ENCODE measurements at regions not wholly inside any gene's neighbourhood (a gene's known extent, or its start where the extent isn't known, plus 50 kb on each side); places are given as distances from the start of the nearest gene placed in this dataset.

DNA sequence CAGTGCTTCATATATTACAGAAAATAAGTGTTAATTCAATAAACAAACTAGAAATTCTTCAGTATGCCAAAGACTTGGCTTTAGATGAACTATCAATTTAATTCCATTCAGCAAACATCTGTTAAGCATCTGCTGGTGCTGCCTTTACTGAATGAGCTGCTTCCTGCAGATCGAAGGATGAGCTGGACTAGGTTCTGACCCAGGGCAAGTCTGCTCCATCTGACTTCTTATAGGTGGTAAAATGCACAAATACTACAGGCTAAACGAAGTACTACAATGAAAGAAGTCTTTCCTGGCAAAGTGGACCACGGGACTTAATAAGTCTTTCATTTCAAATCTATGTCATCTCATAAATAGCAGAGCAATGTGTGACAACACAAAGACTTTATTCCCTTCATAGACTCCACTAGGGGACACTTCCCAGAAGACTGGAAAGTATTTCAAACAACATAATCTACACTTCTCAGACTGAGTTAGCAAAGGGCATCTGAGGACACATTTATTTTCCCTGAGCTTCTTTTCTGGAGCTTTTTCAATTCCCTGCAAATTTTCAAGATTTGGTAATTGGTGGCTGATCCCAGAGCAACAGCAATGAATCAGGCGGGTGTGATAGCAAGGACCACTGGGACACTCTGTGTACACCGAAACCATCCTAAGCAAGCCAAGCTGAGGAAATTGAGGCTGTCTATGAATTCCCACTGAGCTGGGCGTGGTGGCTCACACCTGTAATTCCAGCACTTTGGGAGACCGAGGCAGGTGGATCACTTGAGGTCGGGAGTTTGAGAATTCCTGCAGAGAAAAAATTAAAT, 108.9 kb upstream of the FRMD4A start:
- TF ChIP-seq ZFP30 (CRISPR knock-in tag; IDR thresholded peaks at IDR 0.05) (no peak), PPARA (CRISPR knock-in tag; IDR thresholded peaks at IDR 0.05; ENCODE audit: borderline replicate concordance) (no peak), TOX (CRISPR knock-in tag; IDR thresholded peaks at IDR 0.05; ENCODE audit: borderline replicate concordance) (no peak), CSDC2 (CRISPR knock-in tag; IDR thresholded peaks at IDR 0.05) (no peak)
- ATAC-seq, result no peak

DNA sequence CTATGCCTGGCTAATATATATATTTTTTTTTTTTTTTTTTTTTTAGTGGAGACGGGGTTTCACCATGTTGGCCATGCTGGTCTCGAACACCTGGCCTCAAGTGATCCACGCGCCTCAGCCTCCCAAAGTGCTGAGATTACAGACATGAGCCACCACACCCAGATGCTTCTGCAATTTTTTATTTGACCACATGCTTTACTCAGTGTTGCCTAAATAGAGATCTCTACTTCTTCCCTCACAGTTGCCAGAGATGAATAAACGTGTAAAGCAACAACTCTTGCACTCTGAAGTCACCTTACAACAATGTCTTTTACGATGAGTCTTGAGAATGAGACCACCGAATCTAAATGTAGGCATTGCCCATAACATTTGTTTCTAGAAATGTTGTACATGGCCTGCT, 107.9 kb upstream of the FRMD4A start:
- TF ChIP-seq, protein P1, sequence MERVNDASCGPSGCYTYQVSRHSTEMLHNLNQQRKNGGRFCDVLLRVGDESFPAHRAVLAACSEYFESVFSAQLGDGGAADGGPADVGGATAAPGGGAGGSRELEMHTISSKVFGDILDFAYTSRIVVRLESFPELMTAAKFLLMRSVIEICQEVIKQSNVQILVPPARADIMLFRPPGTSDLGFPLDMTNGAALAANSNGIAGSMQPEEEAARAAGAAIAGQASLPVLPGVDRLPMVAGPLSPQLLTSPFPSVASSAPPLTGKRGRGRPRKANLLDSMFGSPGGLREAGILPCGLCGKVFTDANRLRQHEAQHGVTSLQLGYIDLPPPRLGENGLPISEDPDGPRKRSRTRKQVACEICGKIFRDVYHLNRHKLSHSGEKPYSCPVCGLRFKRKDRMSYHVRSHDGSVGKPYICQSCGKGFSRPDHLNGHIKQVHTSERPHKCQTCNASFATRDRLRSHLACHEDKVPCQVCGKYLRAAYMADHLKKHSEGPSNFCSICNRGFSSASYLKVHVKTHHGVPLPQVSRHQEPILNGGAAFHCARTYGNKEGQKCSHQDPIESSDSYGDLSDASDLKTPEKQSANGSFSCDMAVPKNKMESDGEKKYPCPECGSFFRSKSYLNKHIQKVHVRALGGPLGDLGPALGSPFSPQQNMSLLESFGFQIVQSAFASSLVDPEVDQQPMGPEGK (CRISPR knock-in tag; IDR thresholded peaks at IDR 0.05; ENCODE audit: borderline replicate concordance), result no peak
- no peak for TF ChIP-seq ZFP3 (CRISPR knock-in tag; IDR thresholded peaks at IDR 0.05)
- no peak for TF ChIP-seq CSDC2 (CRISPR knock-in tag; IDR thresholded peaks at IDR 0.05)
- TF ChIP-seq ZC3H10 (CRISPR knock-in tag; IDR thresholded peaks at IDR 0.05), result no peak
- TF ChIP-seq OSR1 (CRISPR knock-in tag; IDR thresholded peaks at IDR 0.05), result no peak
- TF ChIP-seq TOX (CRISPR knock-in tag; IDR thresholded peaks at IDR 0.05; ENCODE audit: borderline replicate concordance), result no peak
- no peak for TF ChIP-seq PPARA (CRISPR knock-in tag; IDR thresholded peaks at IDR 0.05; ENCODE audit: borderline replicate concordance)
- no peak for TF ChIP-seq BACH2 (CRISPR knock-in tag; IDR thresholded peaks at IDR 0.05; ENCODE audit: borderline replicate concordance)
- no peak for TF ChIP-seq GLIS3 (CRISPR knock-in tag; IDR thresholded peaks at IDR 0.05)
- no peak for TF ChIP-seq ZNF8 (CRISPR knock-in tag; IDR thresholded peaks at IDR 0.05)
- no peak for TF ChIP-seq SNAI2 (CRISPR knock-in tag; IDR thresholded peaks at IDR 0.05)
- TF ChIP-seq, protein P2, sequence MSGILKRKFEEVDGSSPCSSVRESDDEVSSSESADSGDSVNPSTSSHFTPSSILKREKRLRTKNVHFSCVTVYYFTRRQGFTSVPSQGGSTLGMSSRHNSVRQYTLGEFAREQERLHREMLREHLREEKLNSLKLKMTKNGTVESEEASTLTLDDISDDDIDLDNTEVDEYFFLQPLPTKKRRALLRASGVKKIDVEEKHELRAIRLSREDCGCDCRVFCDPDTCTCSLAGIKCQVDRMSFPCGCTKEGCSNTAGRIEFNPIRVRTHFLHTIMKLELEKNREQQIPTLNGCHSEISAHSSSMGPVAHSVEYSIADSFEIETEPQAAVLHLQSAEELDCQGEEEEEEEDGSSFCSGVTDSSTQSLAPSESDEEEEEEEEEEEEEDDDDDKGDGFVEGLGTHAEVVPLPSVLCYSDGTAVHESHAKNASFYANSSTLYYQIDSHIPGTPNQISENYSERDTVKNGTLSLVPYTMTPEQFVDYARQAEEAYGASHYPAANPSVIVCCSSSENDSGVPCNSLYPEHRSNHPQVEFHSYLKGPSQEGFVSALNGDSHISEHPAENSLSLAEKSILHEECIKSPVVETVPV (CRISPR knock-in tag; IDR thresholded peaks at IDR 0.05), result no peak

DNA sequence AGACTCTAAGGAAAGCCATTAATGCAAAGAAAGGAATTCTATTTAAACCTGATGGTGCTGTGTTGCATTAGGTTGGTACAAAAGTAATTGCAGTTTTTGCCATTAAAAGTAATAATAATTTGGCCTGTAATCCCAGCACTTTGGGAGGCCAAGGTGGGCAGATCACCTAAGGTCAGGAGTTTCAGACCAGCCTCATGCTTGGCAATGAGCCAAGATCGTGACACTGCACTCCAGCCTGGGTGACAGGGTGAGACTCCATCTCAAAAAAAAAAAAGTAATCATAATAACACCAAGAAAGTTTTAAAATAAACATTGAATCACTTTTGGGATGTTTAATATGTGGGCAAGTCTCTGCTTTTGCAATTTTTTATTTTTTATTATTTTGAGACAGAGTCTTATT, 107.3 kb upstream of the FRMD4A start:
- TF ChIP-seq TCF4 (CRISPR knock-in tag; IDR thresholded peaks at IDR 0.05; ENCODE audit: borderline replicate concordance), result no peak
- TF ChIP-seq OSR1 (CRISPR knock-in tag; IDR thresholded peaks at IDR 0.05), result no peak
- TF ChIP-seq, protein P3, sequence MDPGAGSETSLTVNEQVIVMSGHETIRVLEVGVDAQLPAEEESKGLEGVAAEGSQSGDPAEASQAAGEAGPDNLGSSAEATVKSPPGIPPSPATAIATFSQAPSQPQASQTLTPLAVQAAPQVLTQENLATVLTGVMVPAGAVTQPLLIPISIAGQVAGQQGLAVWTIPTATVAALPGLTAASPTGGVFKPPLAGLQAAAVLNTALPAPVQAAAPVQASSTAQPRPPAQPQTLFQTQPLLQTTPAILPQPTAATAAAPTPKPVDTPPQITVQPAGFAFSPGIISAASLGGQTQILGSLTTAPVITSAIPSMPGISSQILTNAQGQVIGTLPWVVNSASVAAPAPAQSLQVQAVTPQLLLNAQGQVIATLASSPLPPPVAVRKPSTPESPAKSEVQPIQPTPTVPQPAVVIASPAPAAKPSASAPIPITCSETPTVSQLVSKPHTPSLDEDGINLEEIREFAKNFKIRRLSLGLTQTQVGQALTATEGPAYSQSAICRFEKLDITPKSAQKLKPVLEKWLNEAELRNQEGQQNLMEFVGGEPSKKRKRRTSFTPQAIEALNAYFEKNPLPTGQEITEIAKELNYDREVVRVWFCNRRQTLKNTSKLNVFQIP (CRISPR knock-in tag; IDR thresholded peaks at IDR 0.05; ENCODE audit: borderline replicate concordance, low read depth), result no peak
- TF ChIP-seq ESRRG (CRISPR knock-in tag; IDR thresholded peaks at IDR 0.05), result no peak
- no peak for TF ChIP-seq SNAI2 (CRISPR knock-in tag; IDR thresholded peaks at IDR 0.05)
- no peak for TF ChIP-seq GLIS3 (CRISPR knock-in tag; IDR thresholded peaks at IDR 0.05)
- no peak for TF ChIP-seq ZNF565 (CRISPR knock-in tag; conservative IDR thresholded peaks at IDR 0.05; ENCODE audit: low read depth)
- no peak for TF ChIP-seq ZFP30 (CRISPR knock-in tag; IDR thresholded peaks at IDR 0.05)
- TF ChIP-seq CSDC2 (CRISPR knock-in tag; IDR thresholded peaks at IDR 0.05), result no peak
- no peak for TF ChIP-seq RARB (CRISPR knock-in tag; IDR thresholded peaks at IDR 0.05)
- TF ChIP-seq, protein P2 (CRISPR knock-in tag; IDR thresholded peaks at IDR 0.05), result no peak
- TF ChIP-seq ZNF70 (CRISPR knock-in tag; IDR thresholded peaks at IDR 0.05), result no peak
- no peak for TF ChIP-seq ARNTL (CRISPR knock-in tag; IDR thresholded peaks at IDR 0.05; ENCODE audit: borderline replicate concordance, low read depth)
- ATAC-seq, result no peak

More for the DNA sequence above, 107.9 kb upstream of the FRMD4A start:
- ATAC-seq, result no peak

DNA sequence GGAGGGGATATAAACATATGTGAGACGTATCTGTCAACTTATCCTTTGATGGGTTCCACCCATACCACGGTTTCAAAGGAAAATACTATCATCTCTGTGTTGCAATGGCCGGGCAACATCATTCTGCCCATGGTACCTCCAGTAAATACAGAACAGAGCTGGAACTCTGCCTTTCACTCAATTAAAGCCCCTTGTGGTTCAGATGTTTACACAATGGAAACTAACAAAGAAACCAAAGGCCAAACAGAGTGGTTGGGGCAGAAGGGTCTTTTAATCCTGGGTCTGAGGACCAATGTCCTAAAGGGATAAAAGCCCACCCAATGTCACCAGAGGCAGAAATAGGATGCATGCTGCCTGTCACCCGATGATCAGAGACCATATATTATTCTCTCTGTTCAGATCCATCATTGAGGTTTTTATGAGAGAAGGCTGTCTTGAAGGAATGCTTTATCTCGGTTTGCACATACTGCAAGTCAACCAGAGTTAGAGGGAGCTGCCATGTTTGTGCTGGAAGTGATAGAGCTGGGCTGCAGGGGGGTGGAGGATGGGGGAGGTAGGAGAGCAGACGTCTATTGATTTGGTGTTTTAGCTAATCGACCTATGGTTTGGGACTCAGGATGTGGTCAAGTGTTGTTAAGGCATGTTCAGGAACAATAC, 105.4 kb upstream of the FRMD4A start:
- ATAC-seq, result no peak
- TF ChIP-seq TOX (CRISPR knock-in tag; IDR thresholded peaks at IDR 0.05; ENCODE audit: borderline replicate concordance) (no peak), SNAI2 (CRISPR knock-in tag; IDR thresholded peaks at IDR 0.05) (no peak), ISL1 (CRISPR knock-in tag; IDR thresholded peaks at IDR 0.05) (no peak), OSR1 (CRISPR knock-in tag; IDR thresholded peaks at IDR 0.05) (no peak), ZFP3 (CRISPR knock-in tag; IDR thresholded peaks at IDR 0.05) (no peak), ZFP30 (CRISPR knock-in tag; IDR thresholded peaks at IDR 0.05) (no peak), ZNF565 (CRISPR knock-in tag; conservative IDR thresholded peaks at IDR 0.05; ENCODE audit: low read depth) (no peak), PPARA (CRISPR knock-in tag; IDR thresholded peaks at IDR 0.05; ENCODE audit: borderline replicate concordance) (no peak)

Measured in SK-N-SH treated with all-trans-retinoic acid at 6 μM for 48 hours (cell line).